AG10803 (cell line): ENCODE measurements at regions not wholly inside any gene's neighbourhood (a gene's known extent, or its start where the extent isn't known, plus 50 kb on each side); places are given as distances from the start of the nearest gene placed in this dataset.

Experiments used
- DNase-seq: peaks from one replicate; pipeline ENCODE4 v3.0.0; 2010; ENCODE audit warnings: low read depth
- H3K4me3 ChIP-seq: 2 replicates; pipeline ENCODE4 v1.5.1; 2011; ENCODE audit warnings: mild to moderate bottlenecking, low read length, control low read depth
- TF ChIP-seq, protein P1 (sequence below): conservative IDR thresholded peaks from 2 replicates; pipeline ENCODE4 v1.5.1; 2011; ENCODE audit warnings: mild to moderate bottlenecking, low read length, control low read depth, inconsistent platforms

DNA sequence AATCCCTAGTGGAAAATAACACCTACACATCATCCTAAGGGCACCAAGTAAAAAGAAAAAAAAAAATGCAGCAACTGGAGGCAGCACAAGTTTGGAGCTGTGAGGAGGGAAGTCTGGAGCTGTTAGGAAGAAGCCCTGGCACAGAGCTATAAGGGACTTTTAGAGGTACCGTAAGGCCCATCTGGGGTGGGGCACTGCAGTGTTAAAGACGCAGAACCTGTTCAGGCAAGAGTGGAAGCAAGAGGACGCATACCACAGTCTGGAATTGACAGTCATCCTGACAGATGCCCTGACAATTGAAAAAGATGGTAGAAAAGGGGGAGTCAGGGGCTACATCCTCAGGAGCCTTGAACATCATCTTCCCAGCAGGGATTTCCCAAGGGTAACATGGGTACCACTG, 195.9 kb upstream of the PLEKHG7 start:
- no peak overlapping the region for H3K4me3 ChIP-seq
- no peak for DNase-seq
- TF ChIP-seq, protein P1, sequence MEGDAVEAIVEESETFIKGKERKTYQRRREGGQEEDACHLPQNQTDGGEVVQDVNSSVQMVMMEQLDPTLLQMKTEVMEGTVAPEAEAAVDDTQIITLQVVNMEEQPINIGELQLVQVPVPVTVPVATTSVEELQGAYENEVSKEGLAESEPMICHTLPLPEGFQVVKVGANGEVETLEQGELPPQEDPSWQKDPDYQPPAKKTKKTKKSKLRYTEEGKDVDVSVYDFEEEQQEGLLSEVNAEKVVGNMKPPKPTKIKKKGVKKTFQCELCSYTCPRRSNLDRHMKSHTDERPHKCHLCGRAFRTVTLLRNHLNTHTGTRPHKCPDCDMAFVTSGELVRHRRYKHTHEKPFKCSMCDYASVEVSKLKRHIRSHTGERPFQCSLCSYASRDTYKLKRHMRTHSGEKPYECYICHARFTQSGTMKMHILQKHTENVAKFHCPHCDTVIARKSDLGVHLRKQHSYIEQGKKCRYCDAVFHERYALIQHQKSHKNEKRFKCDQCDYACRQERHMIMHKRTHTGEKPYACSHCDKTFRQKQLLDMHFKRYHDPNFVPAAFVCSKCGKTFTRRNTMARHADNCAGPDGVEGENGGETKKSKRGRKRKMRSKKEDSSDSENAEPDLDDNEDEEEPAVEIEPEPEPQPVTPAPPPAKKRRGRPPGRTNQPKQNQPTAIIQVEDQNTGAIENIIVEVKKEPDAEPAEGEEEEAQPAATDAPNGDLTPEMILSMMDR, result no peak

DNA sequence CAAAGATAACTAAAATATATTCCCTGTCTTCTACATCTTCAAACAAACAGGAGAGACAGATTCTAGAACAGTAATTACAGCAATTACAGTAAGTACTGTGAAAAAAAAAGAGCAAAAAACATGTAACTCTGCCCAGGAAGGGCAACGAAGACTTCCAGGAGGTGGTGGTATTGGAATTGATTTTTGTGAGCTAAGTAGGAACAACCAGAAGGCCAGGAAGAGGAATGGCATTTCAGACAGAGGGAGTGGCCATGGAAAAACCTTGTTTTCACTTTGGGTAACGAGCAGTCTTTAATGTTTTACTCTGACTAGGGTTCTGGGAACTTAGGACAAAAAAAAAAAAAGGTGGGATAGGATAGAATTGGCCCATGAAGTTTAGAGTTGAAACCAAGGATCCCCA, 196.3 kb upstream of the PLEKHG7 start:
- DNase-seq, result peak; percentile 3
- no peak overlapping the region for H3K4me3 ChIP-seq
- TF ChIP-seq, protein P1, result no peak

DNA sequence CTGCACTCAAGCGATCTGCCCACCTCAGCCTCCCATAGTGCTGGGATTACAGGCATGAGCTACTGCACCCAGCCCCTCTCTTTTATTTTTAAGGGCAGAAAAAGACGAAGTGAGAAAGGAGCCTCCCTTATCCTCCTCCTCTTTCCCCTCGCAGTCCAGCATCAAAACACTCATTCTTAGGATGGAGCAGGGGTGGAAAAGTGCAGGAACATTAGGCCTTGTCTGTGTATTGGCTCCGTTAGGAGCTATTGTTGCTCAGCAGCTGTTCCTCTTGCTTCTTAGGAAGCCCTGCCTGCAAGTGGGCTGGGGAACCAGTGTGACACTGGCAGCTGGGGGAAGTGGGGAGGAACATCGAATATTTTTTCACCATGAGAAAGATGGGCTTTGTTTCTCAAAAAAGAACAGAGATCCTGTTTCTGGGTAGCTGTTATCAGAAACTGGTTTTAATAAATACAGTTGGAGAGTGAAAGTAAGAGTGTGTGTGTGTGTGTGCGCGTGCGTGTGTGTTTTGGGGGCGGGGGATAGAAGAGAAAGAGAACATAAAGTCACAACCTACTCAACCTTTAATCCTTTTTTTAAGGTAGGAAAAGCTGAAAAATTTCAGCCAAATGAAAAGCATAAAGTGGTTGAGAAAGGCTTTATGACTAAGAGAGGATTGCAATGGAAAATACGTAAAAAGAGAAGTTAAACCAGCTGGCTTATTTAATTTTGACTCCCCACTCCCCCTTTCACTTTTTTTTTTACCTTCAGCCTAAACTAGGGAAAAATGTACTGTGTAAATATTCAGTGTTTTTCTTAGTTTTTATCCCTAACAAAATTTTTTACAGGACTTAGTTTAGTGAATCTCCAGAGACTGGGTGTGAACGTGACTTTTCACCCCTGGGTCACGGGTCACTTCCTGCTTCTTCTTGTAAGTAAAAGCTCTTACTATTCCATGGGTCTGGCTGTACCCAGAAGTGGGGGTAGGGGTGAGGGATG, 197.2 kb upstream of the PLEKHG7 start:
- peak; percentile 24 for DNase-seq
- TF ChIP-seq, protein P1, result no peak
- H3K4me3 ChIP-seq, result peak overlapping the region; percentile 3

DNA sequence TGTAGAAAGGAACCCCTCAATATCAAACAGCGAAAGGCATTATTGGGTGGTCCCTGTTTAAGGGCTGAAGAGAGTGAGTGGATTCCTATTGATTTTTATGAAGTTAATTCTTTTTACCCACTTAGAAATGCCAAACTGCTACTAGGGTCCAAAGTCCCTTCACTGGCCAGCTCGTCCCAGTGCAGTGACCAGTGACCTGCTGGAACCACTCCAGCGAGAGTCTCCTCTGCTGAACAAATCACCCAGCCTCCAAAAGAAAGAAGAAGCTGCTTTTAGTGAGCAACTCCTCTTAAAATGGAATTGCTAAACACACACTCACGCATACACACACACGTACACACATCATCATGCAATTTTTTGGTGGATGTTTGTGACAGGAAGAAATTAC, 198.2 kb upstream of the PLEKHG7 start:
- no peak overlapping the region for H3K4me3 ChIP-seq
- no peak for DNase-seq

DNA sequence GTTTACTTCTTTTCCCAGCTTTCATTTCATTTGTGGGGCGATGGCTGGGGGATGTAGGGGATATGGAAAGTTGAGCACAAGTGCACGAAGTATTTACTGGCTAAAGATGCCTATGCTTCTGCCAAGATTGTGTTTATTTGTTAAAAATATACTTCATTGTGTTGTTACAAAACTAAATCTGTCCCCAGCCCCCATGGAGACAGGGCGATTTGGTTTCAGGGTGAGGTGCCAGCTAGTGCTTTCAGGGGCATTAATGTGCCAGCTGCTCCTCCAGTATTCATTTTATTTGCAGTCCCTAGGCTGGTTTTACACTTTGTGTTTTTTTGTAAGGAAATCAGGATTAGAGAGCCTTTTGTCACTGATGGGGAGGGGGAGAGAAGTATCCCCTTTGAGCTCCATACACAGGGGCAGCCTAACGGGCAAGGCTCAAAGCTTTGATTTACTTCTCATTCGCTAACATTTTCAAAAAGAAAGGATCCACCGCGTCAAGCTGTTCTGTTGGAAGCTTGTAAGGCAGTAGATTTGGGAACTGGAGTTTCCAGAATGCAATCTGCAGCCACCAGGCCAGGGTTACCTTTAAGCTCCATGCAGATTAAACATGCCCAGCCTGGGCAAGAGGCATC, 198.7 kb upstream of the PLEKHG7 start:
- H3K4me3 ChIP-seq, result no peak overlapping the region
- TF ChIP-seq, protein P1, result no peak
- DNase-seq, result no peak

More for the DNA sequence above, 198.2 kb upstream of the PLEKHG7 start:
- TF ChIP-seq, protein P1, result no peak

DNA sequence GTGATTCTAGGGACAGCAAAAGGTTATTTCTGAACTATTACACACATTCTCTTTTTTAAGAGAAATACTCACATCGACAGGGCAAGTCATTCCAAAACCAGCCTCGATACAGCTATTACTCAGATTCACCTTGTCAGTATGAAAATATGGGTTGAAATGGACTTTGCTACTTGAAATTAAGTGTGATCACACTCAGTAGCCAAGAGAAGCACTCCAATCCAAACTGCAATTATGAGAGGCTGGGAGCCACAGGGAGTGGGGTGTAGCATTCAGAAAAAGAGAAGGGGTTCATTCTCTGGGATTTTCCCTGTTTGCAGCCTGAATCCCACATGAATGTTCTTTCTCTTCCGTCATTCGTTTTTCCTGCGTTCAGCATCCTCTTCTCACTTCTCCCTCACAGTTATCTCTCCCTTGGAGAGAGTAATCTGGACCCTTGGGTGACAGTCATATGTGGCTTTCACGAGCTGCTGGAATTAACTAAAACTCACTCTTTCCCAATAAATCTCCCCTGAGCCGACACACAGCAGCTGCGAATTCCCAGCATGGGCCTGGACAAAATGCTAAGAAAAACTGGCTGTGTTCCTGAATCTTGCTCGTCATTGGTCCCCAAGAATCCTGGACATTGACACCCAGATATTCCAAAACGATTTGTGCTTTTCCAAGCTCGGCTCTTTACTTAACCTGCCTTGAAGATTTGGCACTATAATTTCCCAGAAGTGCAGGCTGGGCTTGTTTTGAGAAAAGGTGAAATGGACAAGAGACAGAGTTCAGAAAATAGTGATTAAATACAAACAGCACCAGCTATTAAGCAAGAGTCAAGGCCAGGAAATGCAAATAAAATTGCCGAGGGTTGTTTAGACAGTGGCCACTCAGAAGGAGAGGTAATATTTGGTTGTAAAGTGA, 199.5 kb upstream of the PLEKHG7 start:
- no peak for DNase-seq
- H3K4me3 ChIP-seq, result no peak overlapping the region
- TF ChIP-seq, protein P1, result no peak
